Fibroblast of gingiva (primary cell): ENCODE measurements at regions not wholly inside any gene's neighbourhood (a gene's known extent, or its start where the extent isn't known, plus 50 kb on each side); places are given as distances from the start of the nearest gene placed in this dataset.

ENCODE experiments used
- DNase-seq: peaks from one replicate; pipeline ENCODE4 v3.0.0-alpha.2; 2011; ENCODE audit warnings: low read depth

DNA sequence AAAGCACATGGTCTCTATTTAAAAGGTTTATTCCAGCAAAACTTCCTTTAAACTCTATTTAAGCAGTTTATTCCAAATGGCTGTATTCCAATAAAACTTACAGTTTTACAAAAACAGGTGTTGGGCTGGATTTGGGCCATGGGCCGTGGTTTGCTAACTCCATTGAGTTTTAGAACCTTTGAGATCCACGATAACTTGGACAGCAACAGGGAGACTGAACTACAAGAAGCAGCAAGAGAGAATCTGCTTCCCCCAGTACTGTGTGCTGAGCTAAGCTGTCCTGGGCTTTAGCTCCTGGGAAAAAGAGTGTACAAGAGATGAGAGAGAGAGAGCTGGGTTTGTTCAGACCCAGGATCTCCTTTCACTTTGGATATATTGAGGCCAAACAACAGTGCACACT is 204.0 kb upstream of the CELF2 start:
- DNase-seq: no peak

DNA sequence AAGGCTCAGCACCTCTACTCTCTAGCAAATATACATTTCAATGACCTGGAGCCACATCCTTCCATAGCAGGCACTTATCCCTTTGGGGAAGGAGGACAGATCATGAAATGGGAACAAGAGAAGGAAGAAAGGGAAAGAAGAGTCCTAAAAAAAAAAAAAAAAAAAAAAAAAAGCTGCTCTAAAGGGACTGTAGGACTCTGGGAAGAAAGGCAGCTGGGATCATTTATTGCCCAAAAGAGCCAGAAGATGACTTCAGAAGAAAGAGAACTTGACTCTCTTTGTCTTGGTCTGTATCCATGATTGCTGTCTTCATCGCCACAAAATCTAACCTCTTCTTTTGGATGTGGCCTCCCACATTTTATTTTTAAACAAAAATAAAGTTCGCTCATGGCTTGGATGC is 203.6 kb upstream of the CELF2 start:
- no peak for DNase-seq

DNA sequence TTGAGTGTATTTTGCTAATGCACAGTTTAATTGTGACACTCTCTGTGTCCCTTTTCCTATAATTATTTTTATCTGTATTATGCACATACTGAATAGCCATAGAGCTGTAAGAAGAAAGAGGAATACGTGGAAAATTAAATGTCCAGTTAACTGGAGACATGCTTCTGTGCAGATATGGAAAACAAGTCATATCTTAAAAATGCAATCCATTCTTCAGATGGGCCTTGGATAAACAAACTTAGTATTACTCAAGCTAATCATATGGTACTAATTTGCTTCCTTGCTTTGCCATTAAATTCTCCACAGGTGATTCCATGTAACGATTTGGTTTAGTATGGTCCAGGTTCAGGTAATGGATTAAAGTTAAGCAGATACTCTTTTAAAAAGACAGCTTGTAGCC is 201.2 kb upstream of the CELF2 start:
- DNase-seq: peak; percentile 60

DNA sequence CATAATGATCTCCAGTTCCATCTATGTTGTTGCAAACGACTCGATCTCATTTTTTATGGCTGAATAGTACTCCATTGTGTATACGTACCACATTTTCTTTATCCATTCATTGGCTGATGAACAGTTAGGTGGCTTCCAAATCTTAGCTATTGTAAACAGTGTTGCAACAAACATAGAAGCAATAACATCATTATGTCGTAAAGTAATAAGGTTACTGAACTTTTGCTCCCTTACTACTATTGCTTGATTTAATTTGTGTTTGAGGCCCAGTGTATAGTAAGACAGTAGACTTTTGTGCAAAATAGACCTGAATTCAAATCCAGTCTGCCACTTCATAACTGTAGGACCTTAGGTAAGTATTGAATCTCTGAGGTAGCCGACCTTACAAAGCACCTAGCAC is 200.1 kb upstream of the CELF2 start:
- no peak for DNase-seq

DNA sequence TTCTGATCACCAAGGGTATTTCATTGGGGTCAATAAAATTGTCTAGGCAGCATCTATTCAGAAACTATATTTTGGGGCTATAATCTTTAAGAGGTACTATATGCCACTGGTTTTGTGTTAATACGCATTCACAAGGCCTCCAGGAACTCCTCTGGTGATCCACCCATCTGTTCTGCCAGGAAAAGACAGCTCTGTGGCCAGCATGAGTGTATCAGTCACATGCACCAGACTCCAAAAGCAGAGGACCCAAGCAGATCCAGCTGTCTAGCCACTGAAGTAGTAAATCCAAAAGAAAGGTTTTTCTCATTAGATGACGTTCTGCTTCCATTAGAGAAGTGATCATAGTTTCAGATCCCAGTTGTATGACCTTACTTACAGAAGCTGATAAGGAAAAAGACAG is 199.6 kb upstream of the CELF2 start:
- peak; percentile 78 for DNase-seq

DNA sequence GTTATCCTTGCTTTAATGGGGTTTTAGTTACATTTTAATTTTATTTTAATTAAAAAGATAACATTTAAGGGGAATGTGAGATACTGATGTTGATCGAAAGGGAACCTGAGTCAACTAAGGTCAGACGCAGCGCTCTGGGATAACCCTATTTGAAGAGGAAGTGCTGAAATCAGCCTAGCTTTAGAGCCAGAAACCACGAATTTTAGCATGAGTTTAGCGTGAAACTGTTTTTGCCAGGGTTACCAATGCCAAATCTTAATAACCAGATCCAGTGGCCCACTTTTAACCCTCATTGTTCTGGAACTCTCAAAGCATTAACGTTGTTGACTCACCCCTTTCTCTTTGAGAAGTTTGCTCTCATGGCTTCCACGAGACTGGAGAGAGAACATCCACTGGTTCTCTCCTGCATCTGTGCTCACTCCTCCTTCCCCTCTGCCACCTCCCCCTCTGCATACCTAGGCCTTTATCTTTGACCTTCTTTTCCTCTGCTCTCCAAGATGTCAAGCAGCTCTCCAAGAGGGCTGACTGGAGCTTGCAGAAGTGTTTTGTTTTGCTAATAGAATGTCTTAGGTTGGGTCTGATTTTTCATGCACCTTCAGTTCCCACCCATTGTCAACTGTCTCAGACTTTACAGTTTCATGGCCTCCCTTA is 198.3 kb upstream of the CELF2 start:
- DNase-seq: no peak

DNA sequence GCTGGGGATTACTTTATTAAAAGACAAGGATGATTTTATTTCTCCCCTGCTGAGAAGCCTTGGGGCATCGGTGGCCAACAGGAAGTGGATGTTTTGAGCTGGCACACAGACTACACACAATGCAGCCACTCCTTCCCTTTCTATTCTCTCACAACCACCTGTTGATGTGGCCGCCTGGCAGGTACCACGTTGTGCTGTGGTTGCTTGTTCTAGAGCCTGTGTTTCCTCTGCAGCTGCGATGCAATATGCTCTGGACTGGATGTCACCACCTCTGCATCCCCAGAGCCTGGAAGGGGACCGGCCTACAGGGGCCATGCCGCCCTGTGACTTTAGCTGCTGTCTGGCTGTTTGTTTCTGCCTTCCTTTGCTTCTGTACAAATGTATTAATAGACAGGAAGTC is 195.7 kb upstream of the CELF2 start:
- no peak for DNase-seq

DNA sequence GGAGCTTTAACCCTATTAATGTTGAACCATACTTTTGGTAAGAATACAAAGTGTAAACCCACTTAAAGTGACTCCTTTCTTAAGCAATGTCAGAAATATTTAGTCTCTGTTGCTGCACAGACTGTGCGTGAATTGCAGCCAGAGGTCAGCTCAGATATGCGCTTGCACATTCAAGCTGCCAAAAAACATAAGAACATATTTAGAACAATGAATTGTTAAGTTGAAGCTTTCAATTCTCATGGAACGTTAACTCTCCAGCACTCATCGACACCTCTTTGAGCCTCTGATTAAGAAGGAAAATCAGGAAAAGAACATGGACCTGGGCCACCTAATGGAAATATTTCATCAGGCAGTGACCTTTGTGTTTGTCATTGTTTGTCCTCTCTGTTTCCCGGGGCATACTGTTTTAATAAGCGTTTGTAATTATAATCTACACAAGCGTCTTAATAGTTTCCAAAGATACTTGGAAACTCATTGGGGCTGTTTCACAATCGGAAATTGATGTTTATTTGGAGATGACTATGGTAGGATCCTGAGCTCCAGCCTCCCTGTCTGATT is 193.0 kb upstream of the CELF2 start:
- DNase-seq: peak; percentile 96

DNA sequence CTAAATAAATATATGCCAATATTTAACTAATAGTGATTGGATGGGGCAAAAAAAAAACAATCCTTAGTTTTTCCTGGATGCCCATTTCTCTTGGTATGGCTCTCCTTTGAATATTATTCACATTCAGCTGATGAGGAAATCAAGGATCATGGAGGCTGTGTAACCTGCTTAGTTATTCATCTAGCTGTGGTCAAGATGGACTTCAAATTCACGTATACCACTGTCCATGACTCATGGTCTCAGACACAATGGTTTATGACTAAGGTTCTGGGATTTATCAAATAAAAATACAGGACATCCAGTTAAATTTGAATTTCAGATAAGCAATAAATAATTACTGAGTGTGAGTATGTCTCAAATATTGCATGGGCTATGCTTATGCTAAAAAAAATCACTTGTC is 191.5 kb upstream of the CELF2 start:
- peak; percentile 40 for DNase-seq

DNA sequence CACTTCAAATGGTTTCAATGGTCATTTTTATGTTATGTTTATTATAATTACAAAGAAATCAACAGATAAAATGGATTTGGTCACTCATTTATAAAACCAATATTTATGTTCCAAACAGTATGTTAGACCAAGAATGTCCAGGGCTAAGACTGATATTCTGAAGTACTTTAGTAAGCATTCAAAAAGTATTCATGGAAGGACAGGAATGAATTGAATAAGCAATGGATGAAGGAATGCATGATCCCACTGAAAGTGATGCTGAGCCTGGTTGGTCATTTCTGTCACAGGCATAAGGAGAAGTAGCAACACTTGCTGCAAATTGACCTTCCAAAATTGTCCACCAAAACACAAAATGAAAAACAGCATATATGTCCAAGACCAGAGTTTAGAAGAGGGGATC is 189.0 kb upstream of the CELF2 start:
- no peak for DNase-seq

DNA sequence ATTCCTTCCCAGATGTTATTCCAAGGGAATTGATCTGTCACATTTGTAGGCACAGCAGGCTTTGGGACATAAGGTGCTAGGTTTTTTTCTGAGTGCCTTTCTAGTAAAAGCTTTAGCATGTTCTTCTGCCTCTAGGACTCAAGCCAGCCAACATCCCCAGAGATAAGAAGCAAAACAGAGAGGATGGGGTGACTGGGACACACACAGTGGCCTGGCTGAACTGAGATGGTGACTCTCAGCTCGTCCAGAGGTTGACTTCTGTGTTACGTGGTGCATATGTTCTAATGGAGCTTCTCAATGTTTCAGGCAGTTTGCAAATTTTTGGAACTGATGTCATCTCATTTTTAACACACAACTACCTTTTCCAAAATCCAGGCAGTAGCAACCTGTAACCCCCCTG is 188.1 kb upstream of the CELF2 start:
- no peak for DNase-seq

DNA sequence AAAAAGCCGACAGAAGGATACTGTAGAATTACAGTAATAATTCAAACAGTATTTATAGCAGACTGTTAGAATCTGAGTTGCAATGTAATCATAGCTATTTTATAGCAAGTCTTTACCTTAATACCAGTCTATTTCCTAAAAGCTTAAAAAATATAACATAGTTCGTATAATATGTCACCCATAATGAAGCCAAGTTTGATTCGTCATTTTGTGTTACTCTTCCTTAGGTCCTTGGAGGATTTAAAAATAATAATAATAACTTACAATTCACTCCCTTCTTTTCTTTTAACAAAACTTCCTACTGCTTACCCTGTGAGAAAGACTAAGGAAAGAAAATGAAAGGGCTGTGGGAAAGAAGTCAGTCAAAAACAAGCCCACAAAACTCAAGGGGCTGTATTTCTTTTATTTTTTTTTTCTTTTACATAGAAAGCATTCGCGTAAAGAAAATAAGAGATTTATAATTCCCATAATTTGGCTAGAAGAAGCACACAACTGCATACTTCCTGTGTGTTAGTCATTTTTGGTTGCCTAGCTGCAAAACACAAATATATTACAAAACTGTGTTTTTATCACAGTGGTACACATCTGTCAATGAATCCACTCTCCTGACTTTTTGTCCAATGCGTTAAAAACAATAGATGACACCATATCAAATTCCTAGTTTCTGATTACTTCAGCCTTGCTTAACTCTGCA is 187.2 kb upstream of the CELF2 start:
- peak; percentile 95 for DNase-seq

DNA sequence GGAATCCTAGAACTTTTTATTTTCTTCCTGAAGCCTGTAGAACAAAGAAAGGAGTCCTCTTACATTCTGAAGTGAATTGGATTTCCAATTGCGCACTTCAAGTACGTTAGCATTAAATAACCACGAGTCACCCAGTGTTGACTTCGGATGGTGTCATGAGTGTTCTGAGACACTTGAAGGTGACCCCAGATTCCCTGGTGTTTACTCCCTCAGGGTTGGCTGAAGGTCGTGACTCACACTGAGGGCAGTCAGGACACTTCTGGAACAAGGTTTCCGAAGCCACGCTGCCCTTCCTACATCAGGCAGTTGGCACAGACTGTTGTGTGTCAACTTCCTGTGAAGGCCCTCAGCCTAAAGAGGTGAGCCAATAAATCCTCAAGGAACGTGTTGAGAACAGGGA is 186.6 kb upstream of the CELF2 start:
- peak; percentile 86 for DNase-seq

DNA sequence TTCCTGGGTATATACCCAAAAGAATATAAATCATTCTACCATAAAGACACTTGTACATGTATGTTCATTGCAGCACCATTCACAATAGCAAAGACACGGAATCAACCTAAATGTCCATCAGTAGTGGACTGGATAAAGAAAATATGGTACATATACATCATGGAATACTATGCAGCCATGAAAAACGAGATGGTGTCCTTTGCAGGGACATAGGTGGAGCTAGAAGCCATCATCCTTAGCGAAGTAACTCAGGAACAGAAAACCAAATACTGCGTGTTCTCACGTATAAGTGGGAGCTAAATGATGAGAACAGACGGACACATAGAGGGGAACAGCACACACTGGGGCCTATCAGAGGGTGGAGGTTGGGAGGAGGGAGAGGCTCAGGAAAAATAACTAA is 183.7 kb upstream of the CELF2 start:
- DNase-seq: no peak

DNA sequence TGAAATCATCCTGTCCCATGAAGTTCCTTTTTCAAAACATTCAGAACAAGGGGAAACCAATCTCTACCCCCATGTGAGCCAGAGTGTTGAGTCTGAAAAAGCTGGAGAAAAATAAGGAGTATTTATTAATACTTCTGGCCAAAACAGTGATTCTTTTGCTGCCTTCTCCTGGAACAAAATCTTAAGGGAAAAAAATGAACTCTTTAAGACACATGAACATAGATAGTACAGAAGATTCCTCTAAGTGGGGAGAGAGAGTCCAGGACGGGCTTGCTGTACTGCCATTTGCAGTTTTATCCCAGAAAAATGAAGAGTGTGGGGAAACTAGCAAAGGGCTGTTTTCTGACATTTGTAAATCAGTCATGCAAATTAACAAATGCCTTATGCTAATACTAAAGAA is 173.4 kb upstream of the CELF2 start:
- no peak for DNase-seq

DNA sequence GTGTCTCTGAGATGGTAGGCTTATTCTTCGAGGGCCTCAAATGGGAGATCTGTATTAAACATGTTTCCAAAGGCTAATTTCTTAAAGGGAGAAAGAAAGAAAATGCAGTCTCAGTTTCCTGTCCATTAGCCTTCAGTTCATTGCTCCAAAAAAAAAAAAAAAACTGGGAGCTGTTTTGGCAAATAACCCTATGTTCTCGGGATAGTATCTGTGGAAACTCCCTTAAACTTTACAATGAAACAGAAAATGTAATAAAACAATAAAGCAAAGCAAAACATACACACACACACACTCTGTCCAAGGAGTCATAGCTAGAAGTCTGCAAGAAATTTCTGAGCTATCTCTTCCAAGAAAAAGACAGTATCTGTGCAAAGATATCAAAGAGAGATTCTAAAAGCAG is 172.5 kb upstream of the CELF2 start:
- no peak for DNase-seq

DNA sequence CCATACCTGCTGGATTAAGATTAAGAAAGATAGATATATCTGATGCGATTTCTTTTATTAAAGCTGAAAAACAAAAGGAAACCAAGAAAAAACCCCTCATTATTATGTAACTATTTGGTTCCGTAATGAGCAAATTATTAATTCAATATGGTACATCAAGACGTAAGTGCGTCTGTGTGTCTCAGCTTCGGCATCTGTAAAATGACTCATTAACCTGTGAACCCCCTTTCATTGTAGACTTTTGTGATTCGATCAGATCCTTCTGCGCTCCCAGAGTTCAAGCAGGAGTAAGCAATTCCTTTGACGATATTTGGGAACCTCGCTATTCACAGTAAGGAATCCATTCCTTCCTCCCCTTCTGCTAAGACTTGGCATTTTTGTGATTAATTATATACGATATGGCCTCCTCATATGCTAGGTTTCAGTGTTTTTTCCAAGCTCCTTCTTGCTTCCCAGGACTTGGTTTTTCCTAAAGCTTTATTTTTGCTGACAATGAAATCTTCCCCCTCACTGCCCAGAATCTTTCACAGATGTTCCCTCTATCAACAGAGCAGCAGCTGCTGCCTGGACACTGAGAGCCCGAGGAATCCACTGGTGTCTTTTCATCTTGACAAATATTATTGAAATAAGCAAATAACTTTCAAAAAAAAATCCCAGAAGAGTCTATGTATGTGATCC is 171.7 kb upstream of the CELF2 start:
- no peak for DNase-seq

DNA sequence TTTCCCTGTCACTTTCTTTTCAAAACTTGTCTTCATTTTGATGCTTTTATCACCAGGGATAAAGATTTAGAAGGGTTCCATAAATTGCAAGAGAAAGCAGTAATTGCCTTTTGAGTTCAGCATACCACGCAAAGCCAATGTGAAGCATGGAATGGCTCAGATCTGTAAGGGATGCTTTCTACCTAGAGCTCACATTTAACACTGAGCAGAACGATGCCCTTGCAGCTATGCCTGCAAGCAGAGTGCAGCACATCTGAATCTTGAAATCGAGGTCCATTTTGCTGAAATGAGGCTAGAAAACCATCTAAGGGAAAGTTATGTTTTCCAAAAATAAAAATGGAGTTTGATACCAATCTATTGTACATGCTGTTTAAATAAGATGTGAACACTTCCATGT is 171.2 kb upstream of the CELF2 start:
- DNase-seq: no peak

DNA sequence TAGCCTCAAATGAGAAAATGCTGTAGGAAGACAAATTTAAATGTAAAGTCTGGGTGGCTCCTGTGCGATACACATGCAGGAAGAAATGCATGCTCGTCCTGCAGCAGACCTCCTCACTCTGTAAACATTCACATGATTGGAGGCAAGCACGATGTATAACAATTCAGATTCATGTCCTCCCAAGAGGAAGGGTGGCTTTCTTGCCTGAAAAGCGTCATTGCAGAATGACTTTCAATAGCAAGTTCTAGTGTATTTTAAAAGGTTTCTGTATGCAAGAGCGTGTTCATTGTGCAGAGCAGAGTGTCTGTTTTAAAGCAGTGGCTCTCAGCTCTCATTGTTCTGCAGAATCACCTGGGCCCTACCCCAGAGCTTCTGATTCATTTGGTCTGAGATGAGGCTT is 170.3 kb upstream of the CELF2 start:
- DNase-seq: no peak

DNA sequence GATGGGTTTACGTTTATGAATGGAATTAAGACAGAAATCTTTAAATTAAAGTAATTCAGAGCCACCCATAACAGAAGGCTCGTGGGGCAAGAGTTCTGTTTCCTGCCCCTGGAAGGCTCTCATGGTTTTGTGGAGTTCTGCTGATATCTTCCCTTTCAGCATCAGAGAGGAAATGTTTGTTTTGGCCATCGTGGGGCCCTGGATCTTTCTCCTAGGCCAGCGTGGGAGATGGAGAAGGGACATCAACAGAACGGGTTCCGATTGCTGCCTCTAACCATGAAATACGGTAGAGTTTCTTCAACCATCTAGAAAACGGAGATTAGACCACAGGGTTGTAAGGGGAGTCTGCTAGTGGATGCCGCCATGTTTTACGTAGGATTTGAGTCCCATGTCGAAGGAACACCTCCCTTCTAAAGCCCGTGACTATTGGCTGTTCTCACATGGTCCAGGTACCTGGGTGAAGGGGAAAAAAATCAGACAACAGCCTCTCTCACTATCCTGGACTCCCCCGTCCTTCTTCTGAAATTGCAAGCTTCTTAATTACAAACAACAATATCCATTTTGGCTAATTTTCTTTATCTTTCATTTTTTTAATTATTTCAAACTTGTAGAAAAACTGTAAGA is 169.1 kb upstream of the CELF2 start:
- no peak for DNase-seq

DNA sequence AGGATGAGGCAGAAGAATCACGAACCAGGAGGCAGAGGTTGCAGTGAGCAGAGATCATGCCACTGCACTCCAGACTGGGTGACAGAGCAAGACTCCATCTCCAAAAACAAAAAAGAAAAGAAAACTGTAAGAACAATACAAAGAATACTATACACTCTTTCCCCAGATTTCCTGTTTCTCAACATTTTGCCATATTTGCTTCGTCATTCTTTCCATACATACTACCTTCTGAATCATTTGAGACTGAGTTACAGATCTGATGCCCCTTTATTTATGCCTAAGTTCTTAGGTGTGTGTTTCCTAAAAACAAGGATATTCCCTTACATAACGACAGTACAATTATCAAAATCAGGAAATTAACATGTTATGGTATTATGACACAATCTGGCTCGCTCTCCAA is 168.4 kb upstream of the CELF2 start:
- DNase-seq: no peak

DNA sequence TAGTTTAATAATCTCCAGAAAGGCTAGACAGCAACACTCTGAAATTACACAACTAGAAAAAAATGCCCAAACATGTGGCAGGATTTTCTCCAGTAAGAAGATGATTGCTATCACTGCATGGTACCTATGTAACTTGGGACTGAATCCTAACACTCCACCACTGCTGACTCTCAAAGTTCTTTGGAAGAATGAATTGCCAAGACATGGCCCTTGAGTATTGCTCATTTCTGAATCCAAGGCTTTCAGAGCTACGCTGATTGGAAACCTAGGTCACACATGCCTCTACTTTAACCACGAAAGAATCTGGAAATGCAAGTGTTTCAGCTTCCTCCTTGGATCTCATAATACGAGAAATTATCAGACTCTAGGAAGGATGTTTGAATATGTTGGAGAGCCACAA is 167.5 kb upstream of the CELF2 start:
- DNase-seq: no peak

DNA sequence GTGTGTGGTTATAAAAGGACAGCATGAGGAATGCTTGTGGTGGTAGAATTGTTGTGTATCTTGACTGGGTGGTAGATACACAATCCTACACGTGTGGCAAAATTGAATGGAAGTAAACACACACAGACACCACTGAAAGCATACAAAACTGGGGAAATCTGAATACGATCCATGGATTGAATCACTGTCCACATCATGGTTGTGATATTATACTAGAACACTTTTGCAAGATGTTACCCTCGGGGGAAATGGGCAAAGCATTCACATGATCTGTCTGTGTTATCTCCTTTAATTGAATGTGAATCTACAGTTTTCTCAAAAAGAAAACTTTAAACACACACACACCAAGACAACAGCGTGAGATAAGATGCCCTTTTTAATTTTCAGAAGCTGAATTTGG is 165.2 kb upstream of the CELF2 start:
- peak; percentile 50 for DNase-seq
